ENCODE measurements at regions not wholly inside any gene's neighbourhood (a gene's known extent, or its start where the extent isn't known, plus 50 kb on each side); places are given as distances from the start of the nearest gene placed in this dataset.

DNA sequence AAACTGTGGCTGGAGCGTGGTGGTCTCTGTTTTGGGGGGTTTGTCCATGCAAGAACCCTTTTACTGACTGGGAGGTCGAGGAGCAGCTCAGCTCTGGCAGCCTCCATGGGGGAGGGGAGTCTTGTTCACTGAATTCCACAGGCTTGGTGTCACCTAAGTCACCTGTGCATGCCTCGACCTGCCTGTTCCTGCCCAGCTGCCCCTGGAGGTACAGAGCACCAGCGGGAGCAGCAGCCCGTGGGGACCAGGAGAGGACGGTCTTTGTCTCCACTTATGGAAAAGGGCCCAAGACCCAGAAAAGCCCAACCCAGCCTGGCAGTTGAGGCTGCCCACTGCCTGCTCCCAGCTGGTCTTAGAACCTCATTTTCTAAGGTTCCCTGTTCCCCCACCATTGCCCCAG, 168.7 kb upstream of the AGAP1 start:
- H3K9me3 Mint-ChIP-seq: no peaks in the 10 kb centered on the region
- peaks cover 31% of the 10 kb centered on the region for H3K27me3 Mint-ChIP-seq
- no peak overlapping the region for H3K4me3 Mint-ChIP-seq
- H3K27ac Mint-ChIP-seq: no peak overlapping the region
- no peaks in the 10 kb centered on the region for H3K36me3 Mint-ChIP-seq (ENCODE audit: low read depth)
- no peaks in the 10 kb centered on the region for H3K4me1 Mint-ChIP-seq (ENCODE audit: low read depth)
- DNase-seq: no peak

DNA sequence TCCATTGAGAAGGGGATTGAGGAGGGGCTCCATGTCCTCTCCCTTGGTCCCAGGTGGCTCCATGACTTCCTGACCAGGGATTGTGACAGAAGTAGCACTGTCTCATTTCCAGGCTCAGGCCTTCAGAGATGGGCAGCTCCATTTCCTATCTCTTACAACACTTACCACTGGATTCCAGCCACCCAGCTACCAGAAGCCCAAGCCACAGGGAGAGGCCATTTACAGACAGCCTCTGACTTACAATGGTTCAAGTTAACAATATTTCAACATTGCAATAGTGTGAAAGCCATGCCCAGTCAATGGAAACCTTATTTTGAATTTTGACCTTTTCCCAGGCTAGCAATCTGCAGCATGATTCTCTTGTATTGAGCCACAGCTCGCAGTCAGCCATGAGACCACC, 164.9 kb upstream of the AGAP1 start:
- DNase-seq: no peak
- Mint-ChIP-seq H3K4me3 (no peak overlapping the region), H3K36me3 (ENCODE audit: low read depth) (no peaks in the 10 kb centered on the region), H3K4me1 (ENCODE audit: low read depth) (no peaks in the 10 kb centered on the region), H3K27me3 (peaks cover 34% of the 10 kb centered on the region), H3K9me3 (peaks cover 4% of the 10 kb centered on the region), H3K27ac (no peak overlapping the region)

DNA sequence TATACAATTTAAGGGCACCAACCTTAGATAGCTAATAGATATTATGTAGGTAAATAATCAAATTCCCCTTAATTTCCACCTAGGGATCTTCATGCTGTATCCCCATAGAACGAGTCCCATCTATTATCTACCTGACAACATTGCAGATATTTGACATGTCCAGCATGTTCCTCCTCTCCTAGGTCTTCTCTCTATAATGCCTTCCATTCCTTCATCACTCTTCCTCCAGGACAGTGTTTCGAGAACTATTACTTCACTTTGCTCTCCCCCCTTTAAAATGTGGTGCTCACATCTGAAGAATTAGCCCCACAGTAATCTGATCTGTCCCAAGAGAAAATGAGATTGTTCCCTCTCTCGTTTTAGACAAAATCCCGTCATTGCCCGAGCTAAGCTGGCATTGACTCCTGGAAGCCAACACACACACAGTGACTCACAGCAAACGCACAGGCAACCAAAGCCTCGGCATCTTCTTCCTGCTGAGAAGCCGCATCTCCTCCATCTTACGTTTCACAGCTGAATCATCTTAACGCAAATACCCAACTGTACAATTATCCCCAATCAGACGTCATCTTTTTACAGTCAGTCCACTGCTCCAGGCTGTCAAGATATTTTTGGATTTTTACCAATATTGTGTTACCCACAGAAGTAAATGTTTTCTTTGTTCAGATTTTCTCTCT, 162.9 kb upstream of the AGAP1 start:
- Mint-ChIP-seq H3K9me3 (peaks cover 4% of the 10 kb centered on the region), H3K27me3 (peaks cover 47% of the 10 kb centered on the region)
- no peak for DNase-seq

DNA sequence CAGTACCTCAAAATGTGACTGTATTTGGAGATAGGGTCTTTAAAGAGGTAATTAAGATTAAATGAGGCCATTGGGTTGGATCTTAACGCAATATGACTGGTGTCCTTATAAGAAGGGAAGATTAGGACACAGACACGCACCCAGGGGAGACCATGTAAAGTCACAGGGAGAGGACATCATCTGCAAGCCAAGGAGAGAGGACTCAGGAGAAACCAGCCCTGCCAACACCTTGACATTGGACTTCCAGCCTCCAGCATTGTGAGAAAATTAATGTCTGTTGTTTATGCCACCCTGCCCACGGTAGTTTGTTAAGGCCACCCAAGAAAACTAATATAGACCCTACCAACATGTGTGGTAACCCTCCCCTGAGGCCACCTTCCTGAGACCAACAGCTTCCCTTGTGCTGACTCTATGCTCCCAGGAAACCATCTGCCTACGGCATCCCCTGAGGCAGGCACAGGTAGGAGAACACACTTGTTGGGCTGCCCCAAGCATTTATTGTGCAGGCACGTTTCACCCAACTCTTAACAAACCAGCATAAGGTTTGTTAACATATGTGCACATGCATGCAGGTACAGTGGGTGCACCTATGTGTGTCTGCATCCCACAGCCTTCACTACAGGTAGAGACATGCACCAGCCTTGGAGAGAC, 161.5 kb upstream of the AGAP1 start:
- peaks cover 47% of the 10 kb centered on the region for H3K27me3 Mint-ChIP-seq

More for the DNA sequence above, 162.9 kb upstream of the AGAP1 start:
- Mint-ChIP-seq H3K4me1 (ENCODE audit: low read depth) (no peaks in the 10 kb centered on the region), H3K36me3 (ENCODE audit: low read depth) (no peaks in the 10 kb centered on the region), H3K4me3 (no peak overlapping the region), H3K27ac (no peak overlapping the region)

DNA sequence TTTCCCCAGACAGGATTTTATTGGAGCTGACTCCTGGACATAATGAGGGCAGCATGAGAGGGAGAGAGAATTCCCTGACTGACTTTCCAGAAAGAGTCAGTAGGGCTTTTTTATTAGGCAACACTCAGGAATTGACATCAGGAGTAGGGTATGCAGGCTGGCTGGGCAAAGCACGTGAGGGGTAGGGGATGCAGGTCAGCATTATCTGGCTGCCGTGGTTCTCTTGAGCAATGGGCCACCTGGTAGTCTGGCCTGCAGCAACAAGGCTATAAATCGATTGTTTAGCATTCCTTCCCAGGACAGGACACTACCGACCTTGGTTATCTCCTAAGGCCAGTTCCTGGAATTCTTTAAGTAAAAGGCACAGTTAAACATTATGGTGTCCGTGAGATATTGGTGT, 160.8 kb upstream of the AGAP1 start:
- Mint-ChIP-seq H3K4me1 (ENCODE audit: low read depth) (no peaks in the 10 kb centered on the region), H3K4me3 (no peak overlapping the region), H3K27ac (no peak overlapping the region), H3K36me3 (ENCODE audit: low read depth) (no peaks in the 10 kb centered on the region), H3K9me3 (peaks cover 8% of the 10 kb centered on the region), H3K27me3 (peaks cover 47% of the 10 kb centered on the region)
- no peak for DNase-seq

More for the DNA sequence above, 161.5 kb upstream of the AGAP1 start:
- H3K4me3 Mint-ChIP-seq: no peak overlapping the region
- no peak overlapping the region for H3K27ac Mint-ChIP-seq
- peaks cover 4% of the 10 kb centered on the region for H3K9me3 Mint-ChIP-seq
- no peaks in the 10 kb centered on the region for H3K36me3 Mint-ChIP-seq (ENCODE audit: low read depth)
- no peaks in the 10 kb centered on the region for H3K4me1 Mint-ChIP-seq (ENCODE audit: low read depth)
- DNase-seq: no peak

DNA sequence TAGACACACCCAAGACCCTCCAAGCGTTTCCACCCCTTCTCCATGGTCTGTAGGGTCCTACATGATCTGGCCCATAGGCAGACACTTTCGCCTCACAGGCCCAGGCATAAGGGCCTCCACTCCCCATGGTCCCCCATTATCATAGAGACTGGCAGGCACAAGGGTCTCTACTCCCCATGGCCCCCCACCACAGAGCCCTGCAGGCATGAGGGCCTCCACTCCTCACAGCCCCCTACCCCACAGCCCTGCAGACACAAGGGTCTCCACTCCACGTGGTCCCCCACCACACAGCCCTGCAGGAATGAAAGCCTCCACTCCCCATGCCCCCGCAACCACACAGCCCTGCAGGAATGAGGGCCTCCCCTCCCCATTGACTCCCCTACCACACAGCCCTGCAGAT, 159.7 kb upstream of the AGAP1 start:
- Mint-ChIP-seq H3K36me3 (ENCODE audit: low read depth) (no peaks in the 10 kb centered on the region), H3K27me3 (peaks cover 47% of the 10 kb centered on the region), H3K9me3 (peaks cover 14% of the 10 kb centered on the region), H3K27ac (no peak overlapping the region), H3K4me1 (ENCODE audit: low read depth) (no peaks in the 10 kb centered on the region), H3K4me3 (no peak overlapping the region)
- no peak for DNase-seq

DNA sequence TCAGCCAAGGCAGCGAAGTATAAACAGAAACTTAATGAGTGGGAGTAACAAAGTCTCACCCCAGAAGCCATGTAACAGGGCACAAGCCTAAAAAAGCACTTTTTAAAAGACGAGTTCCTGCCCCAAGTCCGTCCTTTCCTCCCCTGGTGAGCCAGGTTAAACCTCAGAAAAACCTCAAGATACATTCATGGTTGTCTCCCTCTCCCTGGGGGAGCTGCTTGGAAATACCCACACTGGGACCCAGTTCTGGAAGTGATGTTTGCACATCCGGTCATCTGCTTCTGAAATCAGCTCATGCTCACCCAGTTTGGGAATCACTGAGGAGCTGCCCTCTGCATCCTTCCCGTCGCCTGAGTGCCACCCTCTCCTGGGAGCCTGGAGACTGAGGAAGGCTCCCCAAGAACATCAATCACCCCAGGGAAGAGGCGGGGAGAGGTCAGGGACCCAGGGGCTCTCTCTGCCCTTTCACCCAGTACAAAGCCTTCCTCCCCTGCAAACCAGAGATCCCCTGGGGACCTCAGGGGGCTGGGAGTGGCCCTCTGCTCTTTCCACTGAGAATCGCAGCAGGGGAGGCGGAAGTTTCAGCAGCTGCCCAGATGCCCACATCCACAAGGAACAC, 150.6 kb upstream of the AGAP1 start:
- DNase-seq: no peak
- no peak overlapping the region for H3K27ac Mint-ChIP-seq
- no peaks in the 10 kb centered on the region for H3K36me3 Mint-ChIP-seq (ENCODE audit: low read depth)
- H3K27me3 Mint-ChIP-seq: peaks cover 18% of the 10 kb centered on the region
- H3K4me1 Mint-ChIP-seq (ENCODE audit: low read depth): no peaks in the 10 kb centered on the region
- H3K9me3 Mint-ChIP-seq: peaks cover 4% of the 10 kb centered on the region
- H3K4me3 Mint-ChIP-seq: no peak overlapping the region

DNA sequence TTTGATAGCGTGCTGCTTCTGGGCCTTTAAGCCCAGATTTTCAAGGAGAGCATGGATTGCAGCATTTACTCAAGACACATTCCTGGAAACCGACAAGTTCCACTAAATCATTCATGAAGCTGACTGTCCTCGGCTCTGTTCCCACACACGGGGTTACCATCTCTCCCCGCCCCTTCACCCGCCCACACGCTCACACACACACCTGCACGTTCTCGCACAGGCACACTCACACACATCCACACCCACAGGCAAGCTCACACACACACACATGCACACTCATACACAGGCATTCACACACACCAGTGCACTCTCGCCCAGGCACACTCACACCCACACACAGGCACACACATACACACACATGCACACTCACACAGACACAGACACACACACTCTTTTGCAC, 150.0 kb upstream of the AGAP1 start:
- Mint-ChIP-seq H3K27ac (no peak overlapping the region), H3K4me3 (no peak overlapping the region), H3K27me3 (peaks cover 24% of the 10 kb centered on the region), H3K36me3 (ENCODE audit: low read depth) (no peaks in the 10 kb centered on the region), H3K9me3 (no peaks in the 10 kb centered on the region), H3K4me1 (ENCODE audit: low read depth) (no peaks in the 10 kb centered on the region)
- no peak for DNase-seq

DNA sequence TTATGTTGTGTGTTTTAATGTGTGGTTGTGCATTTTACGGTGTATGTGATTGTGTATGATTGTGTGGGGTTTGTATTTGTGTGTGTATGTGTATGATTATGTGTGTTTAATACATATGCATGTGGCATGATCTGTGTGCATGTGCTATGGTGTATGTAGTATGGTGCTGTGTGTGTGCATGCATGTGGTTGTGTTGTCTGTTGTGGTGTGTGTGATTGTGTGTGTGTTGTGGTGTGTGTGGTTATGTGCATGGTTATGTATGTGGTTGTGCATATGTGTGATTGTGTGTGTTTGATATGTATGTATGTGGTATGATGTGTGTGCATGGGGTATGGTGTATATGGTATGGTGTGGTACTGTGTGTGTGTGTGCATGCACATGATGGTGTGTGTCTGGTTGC, 148.1 kb upstream of the AGAP1 start:
- no peaks in the 10 kb centered on the region for H3K4me1 Mint-ChIP-seq (ENCODE audit: low read depth)
- H3K9me3 Mint-ChIP-seq: no peaks in the 10 kb centered on the region
- peaks cover 40% of the 10 kb centered on the region for H3K27me3 Mint-ChIP-seq
- H3K27ac Mint-ChIP-seq: no peak overlapping the region
- no peaks in the 10 kb centered on the region for H3K36me3 Mint-ChIP-seq (ENCODE audit: low read depth)
- DNase-seq: no peak
- H3K4me3 Mint-ChIP-seq: no peak overlapping the region

DNA sequence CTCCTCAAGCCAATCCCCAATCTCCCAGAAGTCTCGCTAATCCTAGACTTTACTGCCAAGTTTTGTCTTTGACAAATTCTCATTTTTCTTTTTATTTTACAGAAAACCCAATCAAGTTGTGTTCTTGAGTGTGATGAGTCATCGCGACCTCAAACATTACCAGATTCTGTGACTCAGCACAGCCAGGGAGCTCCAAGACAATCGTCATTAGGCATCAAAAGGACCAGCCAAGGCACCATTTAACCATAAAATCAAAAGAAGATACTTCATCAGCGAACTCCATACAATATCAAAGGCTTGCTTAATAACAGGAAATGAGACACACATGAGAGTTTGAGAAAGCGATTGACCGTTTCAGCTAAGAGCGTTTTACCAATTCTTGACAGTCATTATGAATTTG, 146.2 kb upstream of the AGAP1 start:
- H3K4me3 Mint-ChIP-seq: no peak overlapping the region
- H3K27ac Mint-ChIP-seq: no peak overlapping the region
- no peak for DNase-seq
- H3K27me3 Mint-ChIP-seq: peaks cover 38% of the 10 kb centered on the region
- H3K9me3 Mint-ChIP-seq: no peaks in the 10 kb centered on the region
- no peaks in the 10 kb centered on the region for H3K4me1 Mint-ChIP-seq (ENCODE audit: low read depth)
- H3K36me3 Mint-ChIP-seq (ENCODE audit: low read depth): no peaks in the 10 kb centered on the region

DNA sequence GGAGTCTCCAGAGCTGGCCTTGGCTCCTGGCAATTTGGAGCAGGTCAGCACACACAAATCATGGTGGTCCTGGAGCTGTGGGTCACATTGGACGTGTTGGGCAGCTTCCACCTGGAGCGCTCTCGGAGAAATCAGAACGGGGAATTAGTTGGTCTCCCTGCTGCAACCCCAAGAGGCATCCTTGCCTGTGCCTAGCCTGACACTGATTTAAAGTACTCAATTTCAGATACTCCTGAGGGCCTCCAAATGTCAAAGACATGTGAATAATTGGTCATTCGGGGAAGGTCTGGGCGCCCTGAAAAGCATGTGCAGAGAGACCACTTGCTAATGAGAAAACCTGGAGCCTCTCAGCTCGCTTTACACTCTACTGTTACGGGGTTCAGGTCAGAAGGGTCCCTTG, 145.5 kb upstream of the AGAP1 start:
- no peaks in the 10 kb centered on the region for H3K4me1 Mint-ChIP-seq (ENCODE audit: low read depth)

DNA sequence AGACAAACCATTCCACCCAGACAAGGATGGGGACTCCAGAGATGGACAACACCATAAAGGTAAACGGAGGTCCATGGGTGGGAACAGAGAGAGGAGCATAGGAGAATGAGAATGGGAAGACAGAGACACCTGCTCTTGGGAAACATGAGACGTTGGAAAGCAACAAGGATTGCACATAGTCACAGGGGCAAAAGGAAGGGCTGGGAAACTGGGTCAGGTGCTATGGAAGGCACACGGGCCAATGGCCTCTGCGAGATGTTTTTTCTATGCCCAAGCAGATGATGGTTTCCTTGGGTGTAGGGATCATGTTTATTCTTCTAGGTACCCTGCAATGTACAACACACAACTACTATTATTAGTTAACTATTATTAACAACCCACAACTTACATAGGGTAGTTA, 143.6 kb upstream of the AGAP1 start:
- Mint-ChIP-seq H3K27ac (no peak overlapping the region), H3K4me1 (ENCODE audit: low read depth) (no peaks in the 10 kb centered on the region), H3K36me3 (ENCODE audit: low read depth) (no peaks in the 10 kb centered on the region), H3K4me3 (no peak overlapping the region), H3K27me3 (peaks cover 38% of the 10 kb centered on the region), H3K9me3 (no peaks in the 10 kb centered on the region)
- no peak for DNase-seq

More for the DNA sequence above, 145.5 kb upstream of the AGAP1 start:
- Mint-ChIP-seq H3K36me3 (ENCODE audit: low read depth) (no peaks in the 10 kb centered on the region), H3K27ac (no peak overlapping the region), H3K9me3 (no peaks in the 10 kb centered on the region), H3K4me3 (no peak overlapping the region), H3K27me3 (peaks cover 38% of the 10 kb centered on the region)
- DNase-seq: no peak

DNA sequence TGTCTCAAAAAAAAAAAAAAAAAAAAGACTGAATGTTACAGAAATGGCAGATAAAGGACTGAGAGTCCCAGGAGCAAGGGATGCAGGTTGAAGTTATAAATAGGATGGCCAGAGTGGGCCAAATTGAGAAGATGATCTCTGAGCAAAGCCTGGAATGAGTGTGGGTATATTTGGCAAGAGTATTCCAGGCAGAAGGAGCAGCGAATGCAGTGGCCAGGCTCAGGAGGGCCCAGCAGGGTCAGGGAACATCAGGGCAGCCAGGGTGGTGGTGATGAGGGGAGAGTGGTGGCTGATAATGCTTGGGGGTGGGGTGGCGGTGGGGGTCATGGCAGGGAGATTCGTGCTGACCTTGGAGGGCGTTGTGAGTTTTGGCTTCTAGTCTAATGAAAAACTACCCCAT, 141.3 kb upstream of the AGAP1 start:
- Mint-ChIP-seq H3K4me3 (no peak overlapping the region), H3K9me3 (no peaks in the 10 kb centered on the region), H3K4me1 (ENCODE audit: low read depth) (no peaks in the 10 kb centered on the region), H3K27ac (no peak overlapping the region), H3K27me3 (peaks cover 35% of the 10 kb centered on the region), H3K36me3 (ENCODE audit: low read depth) (no peaks in the 10 kb centered on the region)
- no peak for DNase-seq

DNA sequence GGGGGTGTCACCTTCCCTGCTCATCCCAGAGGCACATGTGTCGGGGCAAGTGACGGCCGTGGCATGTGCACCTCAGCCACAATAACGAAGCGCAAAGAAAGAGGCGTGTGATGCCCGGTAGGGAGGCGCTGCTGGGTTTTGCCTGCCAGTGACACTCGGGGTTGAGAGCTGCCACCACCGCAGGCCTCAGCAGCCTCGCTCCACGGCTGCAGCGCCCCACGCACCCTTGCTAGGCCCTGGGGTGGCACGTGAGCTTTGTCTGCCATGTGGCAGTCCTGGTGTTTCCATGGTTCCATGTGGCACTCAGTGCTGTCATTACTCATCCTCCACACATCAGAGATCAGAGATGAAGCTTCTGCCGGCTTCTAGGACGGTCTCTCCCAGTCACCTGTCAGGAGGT, 136.0 kb upstream of the AGAP1 start:
- no peak for DNase-seq
- Mint-ChIP-seq H3K9me3 (no peaks in the 10 kb centered on the region), H3K36me3 (ENCODE audit: low read depth) (no peaks in the 10 kb centered on the region), H3K4me3 (no peak overlapping the region), H3K27me3 (peaks cover 7% of the 10 kb centered on the region), H3K27ac (no peak overlapping the region), H3K4me1 (ENCODE audit: low read depth) (no peaks in the 10 kb centered on the region)

DNA sequence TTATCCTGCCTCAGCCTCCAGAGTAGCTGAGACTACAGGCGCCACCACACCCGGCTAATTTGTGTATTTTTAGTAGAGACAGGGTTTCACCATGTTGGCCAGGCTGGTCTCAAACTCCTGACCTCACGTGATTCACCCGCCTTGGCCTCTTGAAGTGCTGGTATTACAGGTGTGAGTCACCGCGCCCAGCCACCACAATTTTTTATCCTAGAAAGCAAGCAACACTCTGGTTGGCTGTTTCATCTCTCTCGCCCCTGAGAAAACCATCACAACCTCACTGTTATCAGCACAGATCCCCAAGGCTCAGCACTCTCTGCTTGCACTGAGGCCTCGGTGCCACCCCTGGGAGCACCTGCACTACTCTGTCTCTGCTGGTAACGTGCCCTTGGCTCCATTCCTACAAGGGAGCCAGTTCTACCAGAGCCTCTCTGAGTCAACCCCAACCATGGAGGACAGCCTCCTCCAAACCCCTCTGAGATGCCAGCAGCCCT, 134.8 kb upstream of the AGAP1 start:
- H3K27ac Mint-ChIP-seq: no peak overlapping the region
- H3K4me1 Mint-ChIP-seq (ENCODE audit: low read depth): no peaks in the 10 kb centered on the region
- no peak overlapping the region for H3K4me3 Mint-ChIP-seq
- DNase-seq: no peak
- no peaks in the 10 kb centered on the region for H3K9me3 Mint-ChIP-seq
- H3K36me3 Mint-ChIP-seq (ENCODE audit: low read depth): no peaks in the 10 kb centered on the region
- H3K27me3 Mint-ChIP-seq: peaks cover 7% of the 10 kb centered on the region

All from activated T-cell treated with anti-CD3 and anti-CD28 coated beads, Interleukin-2, amount 50 U/mL, for 24 hours (primary cell).